ENCODE measurements at regions not wholly inside any gene's neighbourhood (a gene's known extent, or its start where the extent isn't known, plus 50 kb on each side); places are given as distances from the start of the nearest gene placed in this dataset.

DNA sequence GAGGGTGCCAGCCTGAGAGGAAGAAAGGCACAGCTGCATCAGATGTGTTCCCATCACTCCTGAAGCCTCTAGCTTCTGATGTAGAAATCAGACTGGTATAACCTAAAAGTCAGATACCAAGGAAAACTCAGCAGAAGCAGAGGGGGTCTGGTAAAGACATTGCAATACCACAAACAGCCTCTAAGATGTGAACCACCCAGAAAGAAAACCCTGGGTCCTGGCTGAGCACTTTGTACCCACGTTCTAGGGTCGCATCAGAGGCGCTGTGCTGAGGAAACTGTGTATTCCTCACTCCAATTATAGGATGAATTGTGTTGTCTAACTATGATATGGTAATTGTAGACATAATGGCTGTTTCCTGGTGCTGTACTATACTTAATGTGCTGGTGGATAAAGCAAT is 275.6 kb downstream of the IRX2 start:
- H3K27me3 Mint-ChIP-seq (ENCODE audit: low read depth) = no peaks in the 10 kb centered on the region

DNA sequence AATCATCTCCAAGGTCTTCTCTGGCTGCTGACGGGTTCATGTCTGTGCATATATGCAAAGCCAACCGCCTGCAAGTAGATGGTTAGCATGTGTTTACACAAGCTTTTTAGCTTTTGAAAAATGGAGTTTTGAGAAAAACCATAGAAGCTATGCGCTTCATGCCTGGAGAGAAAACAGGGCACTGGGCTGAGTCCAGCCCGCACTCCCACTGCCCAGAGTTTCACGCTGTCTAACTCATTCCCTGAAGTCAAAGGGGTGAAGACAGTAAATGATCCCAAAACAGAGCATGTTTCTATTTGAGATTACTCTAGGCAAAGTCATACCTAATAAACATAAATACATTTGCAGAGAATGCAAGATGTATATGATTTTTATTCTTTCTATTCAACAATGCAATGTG is 278.8 kb downstream of the IRX2 start:
- Mint-ChIP-seq H3K27ac (peak overlapping the region; percentile 88), H3K27me3 (ENCODE audit: low read depth) (peaks cover 9% of the 10 kb centered on the region), H3K4me1 (peaks cover 56% of the 10 kb centered on the region), H3K4me3 (no peak overlapping the region), H3K9me3 (peaks cover 3% of the 10 kb centered on the region), H3K36me3 (no peaks in the 10 kb centered on the region)
- TF ChIP-seq, protein P1, sequence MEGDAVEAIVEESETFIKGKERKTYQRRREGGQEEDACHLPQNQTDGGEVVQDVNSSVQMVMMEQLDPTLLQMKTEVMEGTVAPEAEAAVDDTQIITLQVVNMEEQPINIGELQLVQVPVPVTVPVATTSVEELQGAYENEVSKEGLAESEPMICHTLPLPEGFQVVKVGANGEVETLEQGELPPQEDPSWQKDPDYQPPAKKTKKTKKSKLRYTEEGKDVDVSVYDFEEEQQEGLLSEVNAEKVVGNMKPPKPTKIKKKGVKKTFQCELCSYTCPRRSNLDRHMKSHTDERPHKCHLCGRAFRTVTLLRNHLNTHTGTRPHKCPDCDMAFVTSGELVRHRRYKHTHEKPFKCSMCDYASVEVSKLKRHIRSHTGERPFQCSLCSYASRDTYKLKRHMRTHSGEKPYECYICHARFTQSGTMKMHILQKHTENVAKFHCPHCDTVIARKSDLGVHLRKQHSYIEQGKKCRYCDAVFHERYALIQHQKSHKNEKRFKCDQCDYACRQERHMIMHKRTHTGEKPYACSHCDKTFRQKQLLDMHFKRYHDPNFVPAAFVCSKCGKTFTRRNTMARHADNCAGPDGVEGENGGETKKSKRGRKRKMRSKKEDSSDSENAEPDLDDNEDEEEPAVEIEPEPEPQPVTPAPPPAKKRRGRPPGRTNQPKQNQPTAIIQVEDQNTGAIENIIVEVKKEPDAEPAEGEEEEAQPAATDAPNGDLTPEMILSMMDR (IDR thresholded peaks at IDR 0.05; ENCODE audit: unreplicated experiment) = no peak
- DNase-seq (ENCODE audit: low spot score in 2 of 2, unreplicated experiment in 2 of 2) = no peak

More for the DNA sequence above, 275.6 kb downstream of the IRX2 start:
- H3K9me3 Mint-ChIP-seq = peaks cover 13% of the 10 kb centered on the region
- H3K36me3 Mint-ChIP-seq = no peaks in the 10 kb centered on the region
- H3K4me3 Mint-ChIP-seq = no peak overlapping the region
- no peak for DNase-seq (ENCODE audit: low spot score in 2 of 2, unreplicated experiment in 2 of 2)
- TF ChIP-seq, protein P1 (IDR thresholded peaks at IDR 0.05; ENCODE audit: unreplicated experiment) = peak; percentile 19
- no peak overlapping the region for H3K27ac Mint-ChIP-seq
- peaks cover 42% of the 10 kb centered on the region for H3K4me1 Mint-ChIP-seq

DNA sequence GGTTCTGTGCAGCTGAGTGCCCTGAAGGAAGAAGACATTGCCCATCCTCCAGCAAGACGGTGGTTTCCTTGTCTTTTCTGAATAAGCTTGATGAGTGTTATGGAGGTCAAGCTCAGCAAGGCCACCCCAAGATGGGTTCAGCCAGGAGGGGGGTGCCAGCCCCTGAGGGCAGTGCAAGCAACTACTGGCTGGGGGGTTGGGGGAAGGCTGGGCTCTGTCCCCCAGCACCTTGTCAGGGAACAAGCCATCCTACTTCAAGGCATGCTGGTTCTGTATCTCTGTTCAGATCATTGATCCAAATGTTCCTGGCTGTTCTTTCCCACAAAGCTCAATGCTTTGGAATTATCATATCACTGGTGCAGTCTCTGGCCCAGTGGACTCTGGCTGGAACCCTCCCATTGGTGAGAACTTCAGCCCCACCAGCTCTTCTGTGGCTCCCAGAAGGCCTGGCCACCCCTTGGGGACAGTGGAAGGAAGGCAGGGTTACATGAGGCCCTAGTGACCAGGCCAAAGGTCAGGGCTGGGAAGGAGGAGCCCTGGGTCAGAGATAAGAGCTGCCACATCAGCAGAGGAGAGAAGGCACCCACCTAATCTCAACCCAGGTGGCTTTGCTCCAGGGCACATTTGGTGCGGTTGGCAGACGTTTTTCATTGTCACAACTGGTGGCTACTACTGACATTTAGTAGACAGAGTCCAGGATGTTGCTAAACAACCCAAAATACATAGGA is 280.2 kb downstream of the IRX2 start:
- TF ChIP-seq, protein P1 (IDR thresholded peaks at IDR 0.05; ENCODE audit: unreplicated experiment) = no peak
- H3K4me3 Mint-ChIP-seq = no peak overlapping the region
- no peaks in the 10 kb centered on the region for H3K36me3 Mint-ChIP-seq
- peaks cover 53% of the 10 kb centered on the region for H3K4me1 Mint-ChIP-seq
- peaks cover 22% of the 10 kb centered on the region for H3K27me3 Mint-ChIP-seq (ENCODE audit: low read depth)
- H3K9me3 Mint-ChIP-seq = peaks cover 3% of the 10 kb centered on the region
- peak overlapping the region; percentile 80 for H3K27ac Mint-ChIP-seq
- no peak for DNase-seq (ENCODE audit: low spot score in 2 of 2, unreplicated experiment in 2 of 2)

DNA sequence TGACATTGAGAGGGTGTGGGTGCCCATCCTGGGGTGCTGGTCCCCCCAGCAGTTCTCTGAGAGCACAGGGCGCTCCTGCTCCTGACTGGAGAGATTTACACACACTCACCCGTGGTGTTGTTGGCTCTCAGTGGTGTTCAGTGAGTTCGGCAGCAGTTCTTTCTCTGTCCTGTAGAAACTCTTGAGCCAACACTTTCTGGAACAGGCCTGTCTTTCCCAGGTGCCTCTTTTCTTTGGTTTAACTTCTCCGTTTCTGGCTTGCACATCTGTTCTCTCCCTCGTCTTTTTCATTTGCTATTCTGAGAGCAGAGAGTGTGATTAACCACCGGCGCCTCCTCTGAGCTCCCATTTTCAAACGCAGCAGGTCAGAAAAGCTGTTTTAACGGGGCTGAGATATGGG is 284.5 kb downstream of the IRX2 start:
- TF ChIP-seq, protein P1 (IDR thresholded peaks at IDR 0.05; ENCODE audit: unreplicated experiment) = no peak
- no peak overlapping the region for H3K27ac Mint-ChIP-seq

DNA sequence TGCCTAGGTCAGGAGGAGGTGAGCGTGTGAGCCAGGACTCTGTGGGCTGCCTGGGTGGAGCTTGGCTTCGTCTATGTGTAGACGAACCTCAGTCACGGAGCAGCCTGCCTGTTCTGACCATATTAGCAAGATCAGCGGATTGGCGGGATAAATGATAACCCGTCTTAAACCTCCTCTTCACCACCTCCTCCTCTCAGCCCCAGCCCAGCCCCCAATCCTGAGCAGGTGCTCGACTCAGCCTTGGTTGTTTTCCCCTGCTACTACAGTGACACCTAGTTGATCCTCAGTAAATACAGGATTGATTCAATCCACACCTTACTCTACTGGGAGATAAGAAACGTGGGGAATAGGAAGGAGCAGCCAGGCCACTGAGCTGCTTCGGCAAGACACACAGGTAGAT is 286.1 kb downstream of the IRX2 start:
- TF ChIP-seq, protein P1 (IDR thresholded peaks at IDR 0.05; ENCODE audit: unreplicated experiment) = no peak
- Mint-ChIP-seq H3K4me3 (no peak overlapping the region), H3K27ac (no peak overlapping the region), H3K4me1 (peaks cover 14% of the 10 kb centered on the region), H3K9me3 (peaks cover under 1% of the 10 kb centered on the region), H3K27me3 (ENCODE audit: low read depth) (peaks cover 62% of the 10 kb centered on the region), H3K36me3 (no peaks in the 10 kb centered on the region)
- DNase-seq (ENCODE audit: low spot score in 2 of 2, unreplicated experiment in 2 of 2) = no peak

More for the DNA sequence above, 284.5 kb downstream of the IRX2 start:
- peaks cover 21% of the 10 kb centered on the region for H3K4me1 Mint-ChIP-seq
- H3K4me3 Mint-ChIP-seq = no peak overlapping the region
- H3K27me3 Mint-ChIP-seq (ENCODE audit: low read depth) = peaks cover 53% of the 10 kb centered on the region
- H3K9me3 Mint-ChIP-seq = peaks cover 3% of the 10 kb centered on the region
- H3K36me3 Mint-ChIP-seq = no peaks in the 10 kb centered on the region
- no peak for DNase-seq (ENCODE audit: low spot score in 2 of 2, unreplicated experiment in 2 of 2)
